ENCODE measurements at regions not wholly inside any gene's neighbourhood (a gene's known extent, or its start where the extent isn't known, plus 50 kb on each side); places are given as distances from the start of the nearest gene placed in this dataset.

- TF ChIP-seq TERF1 (CRISPR knock-in tag; IDR thresholded peaks at IDR 0.05) (no peak), ZNF431 (CRISPR knock-in tag; IDR thresholded peaks at IDR 0.05; ENCODE audit: borderline replicate concordance, low read depth) (no peak), ZNF44 (CRISPR knock-in tag; IDR thresholded peaks at IDR 0.05) (no peak), NFE2L2 (IDR thresholded peaks at IDR 0.05; ENCODE audit: low read length) (no peak), ZNF749 (CRISPR knock-in tag; IDR thresholded peaks at IDR 0.05; ENCODE audit: borderline replicate concordance) (no peak)
These were observed 137.5 kb downstream of the HLX start (continued) for GRCh38 chr1:221016751-221017150.

GRCh38 chr1:221018414-221018813 is 139.2 kb downstream of the HLX start:
- ATAC-seq, result no peak
- Histone ChIP-seq H3K4me3 (replicated peaks in 1 of 3; ENCODE audit: insufficient read depth in 1 of 3, low read depth in 2 of 3, low read length in 3 of 3) (no peak overlapping the region), H3K27ac (ENCODE audit: extremely low read length, insufficient read depth, low read length) (no peak overlapping the region), H2AFZ (ENCODE audit: low read length) (no peak overlapping the region), H3K9ac (ENCODE audit: insufficient read depth, low read depth, low read length) (no peak overlapping the region), H3K4me1 (ENCODE audit: insufficient read depth, low read length) (no peaks in the 10 kb centered on the region), H3K4me2 (ENCODE audit: low read depth, low read length) (no peak overlapping the region), H3K36me3 (replicated peaks in 1 of 2; ENCODE audit: control insufficient read depth in 1 of 2, insufficient read depth in 2 of 2, low read length in 2 of 2) (no peaks in the 10 kb centered on the region), H3K27me3 (ENCODE audit: control insufficient read depth in 1 of 2, insufficient read depth in 2 of 2, low read length in 2 of 2) (no peaks in the 10 kb centered on the region; a peak in 1 of 5 replicates), H3K9me3 (ENCODE audit: low read length) (no peaks in the 10 kb centered on the region), H4K20me1 (ENCODE audit: insufficient read depth, low read length) (no peaks in the 10 kb centered on the region), H3K79me2 (ENCODE audit: insufficient read depth, low read length) (no peaks in the 10 kb centered on the region)
- WGBS (ENCODE audit: low lambda C conversion rate), result 0% methylated on average over 1 of the region's 1 CpG
- ChIA-PET CTCF (ENCODE audit: low intra/inter-chr PET ratio, low total read pairs) (no interaction called here), POLR2A (no interaction called here)
- intact Hi-C loops (cut with micrococcal nuclease; ENCODE audit: unreplicated experiment), result no loop called here
- in situ Hi-C loops (cut with HindIII; ENCODE audit: extremely low pct_ligation_motif_present, low pct_unique_long_range_greater_than_20kb), result no loop called here
- BruUV-seq (replicated peaks), result no TSS peak
- TF ChIP-seq MEIS2 (CRISPR knock-in tag; IDR thresholded peaks at IDR 0.05) (no peak), MAFK (conservative IDR thresholded peaks at IDR 0.05 in 1 of 2, IDR thresholded peaks at IDR 0.05 in 1 of 2; ENCODE audit: low read length in 2 of 2) (peak; percentile 90 to 95), MAFF (IDR thresholded peaks at IDR 0.05; ENCODE audit: low read depth, low read length) (peak; percentile 95)
- DNase-seq (ENCODE audit: low spot score), result no peak
- no peak for FAIRE-seq

Data from HepG2 (cell line).